Fibroblast of lung (primary cell): ENCODE measurements at regions not wholly inside any gene's neighbourhood (a gene's known extent, or its start where the extent isn't known, plus 50 kb on each side); places are given as distances from the start of the nearest gene placed in this dataset.
A peak's percentile ranks its signal among the peaks of the same experiment; 100 is the strongest.

Source experiments
- DNase-seq, 2 donors: peaks; one replicate each; pipeline versions ENCODE4 v3.0.0 to v3.0.0-alpha.2; 2010; ENCODE audit warnings: low read depth in 2 of 2
- H2AFZ ChIP-seq: 2 replicates; pipeline ENCODE4 v1.5.1; 2012; ENCODE audit warnings: low read length, control low read depth, inconsistent platforms
- H3K27ac ChIP-seq: 2 replicates; pipeline ENCODE4 v1.5.1; 2011; ENCODE audit warnings: low read length, control low read depth; ENCODE audit not compliant: insufficient read depth
- H3K27me3 ChIP-seq: 2 replicates; pipeline ENCODE4 v1.5.1; 2011; ENCODE audit warnings: mild to moderate bottlenecking, low read length; ENCODE audit not compliant: control insufficient read depth, insufficient read depth
- H3K36me3 ChIP-seq: 2 replicates; pipeline ENCODE4 v1.5.1; 2011; ENCODE audit warnings: low read length; ENCODE audit not compliant: control insufficient read depth, insufficient read depth
- H3K4me1 ChIP-seq: 2 replicates; pipeline ENCODE4 v1.5.1; 2011; ENCODE audit warnings: low read length; ENCODE audit not compliant: control insufficient read depth, insufficient read depth; ENCODE audit errors: extremely low read depth
- H3K4me2 ChIP-seq: 2 replicates; pipeline ENCODE4 v1.5.1; 2011; ENCODE audit warnings: low read length, control low read depth; ENCODE audit not compliant: insufficient read depth; ENCODE audit errors: extremely low read depth
- H3K4me3 ChIP-seq, 4 experiments: fragments of 200-600 bp in 1 of 4; sonication (generic) in 1 of 4; replicated peaks in 1 of 4; 2 replicates each; pipeline ENCODE4 v1.5.1; 2011 to 2016; ENCODE audit warnings: low read length in 4 of 4, low read depth in 3 of 4, mild to moderate bottlenecking in 3 of 4, control low read depth in 2 of 4, inconsistent platforms in 1 of 4, mixed read lengths in 1 of 4; ENCODE audit not compliant: insufficient read depth in 1 of 4; ENCODE audit errors: control extremely low read depth in 1 of 4
- H3K79me2 ChIP-seq: 2 replicates; pipeline ENCODE4 v1.5.1; 2012; ENCODE audit warnings: mild to moderate bottlenecking, low read length, inconsistent platforms; ENCODE audit not compliant: control insufficient read depth, insufficient read depth
- H3K9ac ChIP-seq: 2 replicates; pipeline ENCODE4 v1.5.1; 2011; ENCODE audit warnings: mild to moderate bottlenecking, low read length, control low read depth; ENCODE audit not compliant: insufficient read depth
- H3K9me3 ChIP-seq: 2 replicates; pipeline ENCODE4 v1.5.1; 2012; ENCODE audit warnings: low read depth, low read length; ENCODE audit not compliant: control insufficient read depth, insufficient read depth
- H4K20me1 ChIP-seq: 2 replicates; pipeline ENCODE4 v1.5.1; 2011; ENCODE audit warnings: low read length; ENCODE audit not compliant: control insufficient read depth, insufficient read depth; ENCODE audit errors: extremely low read depth
- CTCF ChIP-seq, 2 donors: IDR thresholded peaks in 1 of 2; conservative IDR thresholded peaks in 1 of 2; 1 replicate in 1 of 2; 2 replicates in 1 of 2; pipeline ENCODE4 v1.5.1; 2011 to 2012; ENCODE audit warnings: low read length in 2 of 2, control low read depth in 1 of 2, inconsistent platforms in 1 of 2, low read depth in 1 of 2, mild to moderate bottlenecking in 1 of 2
- EZH2 ChIP-seq: IDR thresholded peaks from 2 replicates; pipeline ENCODE4 v1.5.1; 2012; ENCODE audit warnings: low read length, control low read depth, mild to moderate bottlenecking; ENCODE audit errors: missing control alignments

GRCh38 chr14:87045246-87045645, 947.7 kb downstream of the GALC start:
- TF ChIP-seq CTCF (conservative IDR thresholded peaks at IDR 0.05 in 1 of 2, IDR thresholded peaks at IDR 0.05 in 1 of 2; ENCODE audit: low read depth in 1 of 2, low read length in 2 of 2): no peak
- no peak for TF ChIP-seq EZH2
- Histone ChIP-seq H3K9ac (no peak overlapping the region), H3K9me3 (no peaks in the 10 kb centered on the region), H3K79me2 (no peaks in the 10 kb centered on the region), H3K4me2 (no peak overlapping the region), H2AFZ (no peak overlapping the region), H3K27me3 (no peaks in the 10 kb centered on the region), H3K4me3 (no peak overlapping the region), H3K4me1 (no peaks in the 10 kb centered on the region), H3K27ac (no peak overlapping the region), H4K20me1 (no peaks in the 10 kb centered on the region), H3K36me3 (no peaks in the 10 kb centered on the region)
- peak in 1 of 2 donors; percentile 10 for DNase-seq

GRCh38 chr14:87044807-87045206, 948.2 kb downstream of the GALC start:
- DNase-seq: peak in 1 of 2 donors; percentile 25
- Histone ChIP-seq H3K36me3 (no peaks in the 10 kb centered on the region), H3K4me3 (no peak overlapping the region), H3K27ac (no peak overlapping the region), H2AFZ (no peak overlapping the region), H3K9me3 (no peaks in the 10 kb centered on the region), H4K20me1 (no peaks in the 10 kb centered on the region), H3K9ac (no peak overlapping the region), H3K4me2 (no peak overlapping the region), H3K79me2 (no peaks in the 10 kb centered on the region), H3K27me3 (no peaks in the 10 kb centered on the region), H3K4me1 (no peaks in the 10 kb centered on the region)
- TF ChIP-seq EZH2 (no peak), CTCF (conservative IDR thresholded peaks at IDR 0.05 in 1 of 2, IDR thresholded peaks at IDR 0.05 in 1 of 2; ENCODE audit: low read depth in 1 of 2, low read length in 2 of 2) (no peak)

GRCh38 chr14:87043667-87044200, 949.2 kb downstream of the GALC start:
- no peaks in the 10 kb centered on the region for H3K4me1 ChIP-seq
- no peaks in the 10 kb centered on the region for H4K20me1 ChIP-seq
- H3K27me3 ChIP-seq: no peaks in the 10 kb centered on the region
- no peaks in the 10 kb centered on the region for H3K79me2 ChIP-seq
- H2AFZ ChIP-seq: no peak overlapping the region
- H3K9me3 ChIP-seq: no peaks in the 10 kb centered on the region
- TF ChIP-seq EZH2 (no peak), CTCF (conservative IDR thresholded peaks at IDR 0.05 in 1 of 2, IDR thresholded peaks at IDR 0.05 in 1 of 2; ENCODE audit: low read depth in 1 of 2, low read length in 2 of 2) (no peak)
- H3K4me3 ChIP-seq: no peak overlapping the region
- no peak overlapping the region for H3K9ac ChIP-seq
- no peak overlapping the region for H3K4me2 ChIP-seq
- DNase-seq: no peak
- H3K36me3 ChIP-seq: no peaks in the 10 kb centered on the region
- no peak overlapping the region for H3K27ac ChIP-seq
